ENCODE measurements at regions not wholly inside any gene's neighbourhood (a gene's known extent, or its start where the extent isn't known, plus 50 kb on each side); places are given as distances from the start of the nearest gene placed in this dataset.
"Not testable (repeated sequence)": the region's sequence is repeated elsewhere in the genome, so short reads cannot be mapped to it uniquely, and the experiment has no call there.

DNA sequence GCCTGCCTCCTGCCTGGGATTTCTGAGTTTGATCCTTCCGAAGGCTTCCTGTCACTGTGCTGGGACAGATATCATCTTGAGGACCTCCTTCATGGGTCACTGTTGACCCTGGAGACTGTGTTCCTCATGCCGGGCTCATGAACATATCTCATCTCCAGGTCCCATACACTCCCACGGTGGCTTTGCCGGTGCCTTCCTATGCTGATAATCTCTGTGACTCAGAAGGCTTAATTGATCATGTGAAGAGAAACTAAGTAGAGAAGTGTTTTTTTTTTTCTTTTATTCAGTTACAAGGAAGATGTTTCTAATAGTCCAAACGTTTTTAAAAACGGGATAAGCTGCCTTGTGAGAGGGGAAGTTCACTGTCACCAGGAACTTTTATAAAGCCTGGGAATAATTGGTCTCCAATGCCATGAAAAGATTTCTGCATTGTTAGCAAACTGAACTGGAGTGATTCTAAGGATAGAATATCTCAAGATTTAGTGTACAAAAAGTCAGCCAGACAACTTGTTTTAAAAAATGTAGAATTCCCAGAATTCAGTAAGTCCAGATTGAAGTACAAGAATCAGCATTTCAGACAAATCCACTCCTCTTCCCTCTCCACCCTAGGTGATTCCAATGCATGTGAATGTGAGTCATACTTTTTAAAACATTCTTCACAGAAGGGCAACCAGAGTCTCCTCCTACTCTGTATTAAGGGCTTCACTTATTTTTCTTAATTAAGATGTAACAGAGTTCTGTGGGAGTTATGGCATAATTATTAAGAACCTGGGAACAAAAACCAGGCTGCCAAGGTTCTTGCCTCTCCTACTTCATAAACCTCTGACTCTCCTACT, 139.8 kb upstream of the LGR5 start:
- DNase-seq (ENCODE audit: low spot score), result no peak

DNA sequence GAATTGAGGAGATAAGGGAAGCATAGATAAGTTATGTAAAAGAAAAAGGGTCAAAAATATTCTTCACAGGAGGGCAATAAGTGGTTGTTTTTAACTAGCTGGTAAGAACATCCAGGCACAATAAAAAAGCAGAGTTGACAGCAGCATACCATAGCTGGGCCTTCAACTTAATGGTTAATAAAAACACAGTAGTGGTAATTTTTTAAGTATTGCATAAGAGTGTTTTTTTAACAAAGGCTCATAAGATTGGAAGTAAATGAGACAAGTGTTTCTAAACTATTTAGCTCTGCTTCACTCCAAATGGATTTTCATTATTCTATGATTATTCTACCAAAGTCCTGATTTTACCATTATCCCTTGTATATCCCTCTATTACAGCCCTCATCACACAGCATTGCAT, 140.1 kb upstream of the TSPAN8 start:
- no peak for DNase-seq (ENCODE audit: low spot score)

DNA sequence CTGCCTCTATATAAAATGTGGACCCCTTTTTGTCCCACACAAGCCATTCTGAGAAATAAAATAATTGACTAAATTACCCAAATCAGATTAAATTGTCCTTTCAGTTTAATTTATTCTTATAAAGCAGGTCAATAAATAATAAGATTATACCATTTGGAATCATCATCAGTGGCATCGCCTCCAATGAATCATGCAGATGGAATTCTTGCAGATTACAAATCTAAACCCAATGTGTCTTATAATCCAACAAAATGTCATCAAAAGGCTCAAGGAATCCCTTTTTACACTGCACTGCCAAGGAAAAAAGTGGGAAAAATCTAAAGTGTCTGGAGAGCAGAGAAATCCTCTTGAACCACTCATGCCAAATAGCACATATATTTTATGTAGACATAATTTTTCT, 138.2 kb upstream of the TSPAN8 start:
- DNase-seq (ENCODE audit: low spot score), result no peak

DNA sequence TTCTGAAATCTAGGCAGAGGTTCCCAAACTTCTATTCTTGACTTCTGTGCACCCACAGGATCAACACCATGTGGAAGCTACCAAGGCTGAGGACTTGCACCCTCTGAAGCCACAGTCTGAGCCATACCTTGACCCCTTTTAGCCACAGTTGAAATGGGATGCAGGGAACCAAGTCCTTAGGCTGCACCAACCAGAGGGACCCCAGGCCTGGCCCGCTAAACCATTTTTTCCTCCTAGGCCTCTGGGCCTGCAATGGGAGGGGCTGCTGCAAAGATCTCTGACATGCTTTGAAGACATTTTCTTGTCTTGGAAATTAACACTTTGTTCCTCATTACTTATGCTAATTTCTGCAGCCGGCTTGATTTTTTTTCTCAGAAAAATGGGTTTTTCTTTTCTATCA, 133.9 kb upstream of the TSPAN8 start:
- no peak for DNase-seq (ENCODE audit: low spot score)

DNA sequence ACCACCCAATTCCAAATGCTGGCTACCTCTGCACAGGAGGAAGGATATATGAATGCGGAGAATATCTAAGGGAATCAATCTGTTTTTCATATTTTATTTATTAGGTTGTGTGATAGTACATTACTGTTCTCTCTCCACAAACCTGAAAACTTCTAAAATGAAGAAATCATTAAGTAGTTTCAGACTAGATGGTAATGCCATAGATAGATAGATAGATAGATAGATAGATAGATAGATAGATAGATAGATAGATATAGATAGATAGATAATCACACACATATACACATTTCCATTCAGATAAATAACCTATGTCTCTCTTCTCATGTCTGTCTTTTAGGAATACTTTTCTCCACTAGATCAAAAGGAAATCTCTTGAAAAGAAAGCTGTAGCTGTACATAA, 126.1 kb upstream of the TSPAN8 start:
- DNase-seq (ENCODE audit: low spot score), result no peak

DNA sequence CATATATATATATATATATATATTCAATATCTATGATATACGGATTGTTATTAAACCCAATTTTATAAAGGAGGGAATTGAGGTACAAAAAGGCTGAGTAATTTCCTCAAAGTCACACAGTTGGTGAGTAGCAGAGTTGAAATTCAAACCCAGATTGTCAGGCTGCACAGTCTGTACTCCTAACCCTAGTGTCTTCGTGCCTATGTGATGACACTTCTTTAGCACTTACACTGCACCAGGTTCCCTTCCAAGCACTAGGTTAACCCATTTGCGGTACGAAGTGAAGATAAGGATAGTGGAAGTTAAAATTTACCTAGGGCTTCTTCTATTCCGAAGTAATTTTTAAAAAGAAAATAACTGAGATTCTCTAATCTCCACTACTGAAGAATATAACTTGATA, 125.1 kb upstream of the TSPAN8 start:
- no peak for DNase-seq (ENCODE audit: low spot score)

DNA sequence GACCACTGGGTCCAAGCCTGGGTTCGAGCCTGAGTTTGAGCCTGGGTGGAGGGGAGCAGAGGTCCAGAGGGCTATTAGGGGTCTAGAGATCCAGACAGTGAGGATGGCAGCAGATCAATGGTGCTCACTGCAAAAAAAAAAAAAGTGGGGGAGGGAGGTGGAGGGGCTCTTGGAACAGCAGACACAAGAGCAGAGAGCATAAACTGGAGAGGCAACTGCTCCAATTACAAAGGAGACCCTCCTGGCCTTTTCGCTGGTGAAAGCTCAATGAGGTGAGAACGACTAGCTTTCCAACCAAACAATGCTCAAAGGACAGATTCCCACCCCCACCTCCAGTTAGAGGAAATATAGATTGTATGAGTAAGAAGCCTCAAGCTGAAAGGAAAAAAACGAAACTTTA, 124.2 kb upstream of the TSPAN8 start:
- DNase-seq (ENCODE audit: low spot score), result no peak

DNA sequence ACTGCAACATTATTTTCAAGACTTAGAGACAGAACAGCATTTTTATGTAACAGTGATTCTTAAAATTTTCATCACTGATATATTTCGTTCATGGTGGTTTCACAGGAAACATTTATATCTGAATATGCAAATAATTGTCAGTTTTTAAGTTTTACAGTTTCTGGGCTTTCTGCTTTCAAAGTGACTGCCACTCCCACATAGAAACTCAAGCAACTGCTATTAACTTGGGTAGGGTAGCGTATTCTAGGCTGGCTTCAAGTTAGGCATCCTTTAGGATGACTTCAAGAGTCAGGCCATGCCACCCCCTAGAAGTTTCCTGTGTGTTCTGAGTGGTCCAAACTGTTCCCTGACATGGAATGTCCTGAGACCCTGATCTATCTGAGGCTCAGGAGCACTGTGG, 123.6 kb upstream of the TSPAN8 start:
- DNase-seq (ENCODE audit: low spot score), result no peak

DNA sequence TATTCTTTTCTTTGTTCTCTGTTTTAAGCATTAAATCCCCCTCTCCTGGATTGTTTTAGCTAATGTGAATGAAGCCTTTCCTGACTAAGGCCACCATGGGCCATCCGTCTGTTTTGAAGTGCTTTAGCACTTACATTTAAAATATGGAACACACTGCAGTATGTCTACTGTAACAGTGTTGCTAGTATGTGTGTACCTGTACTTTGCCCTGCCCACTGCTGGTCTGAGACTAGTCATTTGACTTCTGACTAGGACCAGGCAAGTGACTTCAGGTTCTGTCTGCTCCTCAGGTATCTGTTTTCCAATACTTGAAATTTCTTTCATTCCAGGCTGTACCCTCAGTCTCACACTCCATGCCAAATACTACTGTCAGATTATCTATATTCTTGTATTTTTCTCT, 120.1 kb upstream of the TSPAN8 start:
- no peak for DNase-seq (ENCODE audit: low spot score)

DNA sequence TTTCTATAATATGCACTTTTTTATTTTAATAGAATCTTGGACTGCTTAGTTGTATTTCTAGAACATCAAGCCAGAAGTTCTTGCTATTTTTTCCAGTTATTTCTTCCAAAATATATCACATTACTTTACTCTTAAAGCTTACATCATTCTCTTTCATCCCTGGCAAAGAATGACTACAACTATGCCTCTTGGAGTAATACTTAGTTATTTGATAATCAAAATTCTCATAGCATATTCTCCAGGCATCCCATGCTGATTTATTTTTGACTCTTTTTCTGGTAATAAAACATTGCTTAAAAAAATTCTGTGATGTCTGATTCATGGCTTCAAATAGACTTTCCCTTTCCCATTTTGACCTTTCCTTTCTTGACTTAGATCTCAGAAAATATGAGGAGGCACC, 118.7 kb upstream of the TSPAN8 start:
- no peak for DNase-seq (ENCODE audit: low spot score)

DNA sequence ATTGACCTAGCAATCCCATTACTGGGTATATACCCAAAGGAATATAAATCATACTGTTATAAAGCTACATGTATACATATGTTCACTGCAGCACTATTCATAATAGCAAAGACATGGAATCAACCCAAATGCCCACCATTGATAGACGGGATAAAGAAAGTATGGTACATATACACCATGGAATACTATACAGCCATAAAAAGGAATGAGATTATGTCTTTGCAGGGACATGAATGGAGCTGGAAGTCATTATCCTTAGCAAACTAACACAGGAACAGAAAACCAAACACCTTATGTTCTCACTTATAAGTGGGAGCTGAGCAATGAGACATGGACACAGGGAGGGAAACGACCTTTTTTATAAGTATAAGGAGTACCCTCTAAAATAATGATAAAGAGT, 113.0 kb upstream of the TSPAN8 start:
- DNase-seq (ENCODE audit: low spot score), result not testable (repeated sequence)

DNA sequence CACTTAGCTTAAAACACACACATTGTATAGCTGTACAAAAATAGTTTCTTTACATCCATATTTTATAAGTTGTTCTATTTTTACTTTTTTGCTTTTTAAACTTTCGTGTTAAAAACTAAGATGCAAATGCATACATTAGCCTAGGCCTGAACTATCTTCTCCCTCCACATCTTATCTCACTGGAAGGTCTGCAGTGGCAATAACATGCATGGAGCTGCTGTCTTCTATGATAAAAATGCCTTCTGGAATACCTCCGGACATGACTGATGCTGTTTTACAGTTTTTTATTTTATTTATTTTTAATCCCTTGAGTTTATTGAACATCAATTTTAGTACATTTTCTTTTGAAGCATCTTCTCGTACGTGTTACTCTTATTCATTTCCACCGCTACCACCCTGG, 112.3 kb upstream of the TSPAN8 start:
- no peak for DNase-seq (ENCODE audit: low spot score)

DNA sequence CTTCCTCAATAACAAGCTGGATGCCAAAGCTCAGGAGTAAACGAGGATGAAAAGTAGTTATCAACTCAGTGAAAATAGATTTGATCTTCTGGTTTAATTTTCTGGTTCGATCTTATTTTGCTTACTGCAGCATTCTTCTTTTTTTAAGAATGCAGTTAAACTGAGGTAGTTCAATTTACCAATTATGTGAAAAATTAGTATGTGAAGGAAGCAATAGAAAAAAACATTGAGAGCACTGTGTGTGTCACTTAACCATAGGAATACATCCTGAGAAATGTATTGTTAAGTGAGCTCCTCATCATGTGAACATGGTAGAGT, 111.4 kb upstream of the TSPAN8 start:
- DNase-seq (ENCODE audit: low spot score), result no peak

DNA sequence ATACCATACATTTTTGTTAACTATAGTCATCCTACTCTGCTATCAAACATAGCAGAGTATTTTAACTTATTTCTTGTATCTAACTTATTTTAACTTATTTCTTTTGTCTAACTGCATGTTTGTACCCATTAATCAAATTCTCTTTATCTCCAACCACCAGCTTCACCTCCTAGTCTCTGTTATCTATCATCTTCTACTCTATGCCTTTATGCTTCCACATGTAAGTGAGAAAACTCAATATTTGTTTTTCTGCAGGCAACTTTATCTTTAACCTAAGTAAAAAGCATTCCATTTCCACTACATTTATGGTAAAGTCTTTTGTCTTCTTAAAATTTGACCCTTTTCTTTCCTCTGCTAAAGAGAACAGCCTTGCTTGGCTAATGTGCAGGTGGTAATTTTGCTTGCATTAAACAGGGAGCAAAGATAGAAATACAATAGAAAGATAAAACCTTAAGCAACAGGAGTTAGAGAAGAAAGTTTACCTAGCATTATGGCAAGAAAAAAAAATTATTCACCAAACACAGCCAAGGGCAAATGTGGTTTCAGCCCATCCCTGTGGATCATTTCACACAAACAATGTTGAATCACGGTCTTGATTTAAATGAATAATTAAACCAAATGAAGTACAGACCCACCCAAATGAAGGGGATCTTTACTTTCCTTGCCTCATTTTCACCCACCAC, 110.9 kb upstream of the TSPAN8 start:
- no peak for DNase-seq (ENCODE audit: low spot score)

DNA sequence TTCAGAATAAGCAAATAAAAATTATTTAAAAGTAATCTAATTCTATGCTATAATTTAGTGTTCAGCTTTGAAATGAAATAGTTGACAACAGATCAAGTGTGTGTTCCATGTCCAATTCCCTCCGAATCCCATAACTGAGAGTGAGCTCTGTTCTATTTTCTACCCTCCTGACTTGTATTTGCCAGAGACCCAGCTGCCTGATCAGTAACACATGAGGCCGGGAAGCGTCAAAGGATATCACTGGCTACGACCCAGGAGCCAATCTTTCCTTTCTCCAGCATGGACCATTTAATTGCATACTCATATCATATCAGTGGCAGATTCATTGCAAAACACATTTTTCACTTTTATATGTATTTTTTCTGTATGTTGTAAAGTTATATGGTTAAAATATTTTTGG, 108.8 kb upstream of the TSPAN8 start:
- DNase-seq (ENCODE audit: low spot score), result no peak

DNA sequence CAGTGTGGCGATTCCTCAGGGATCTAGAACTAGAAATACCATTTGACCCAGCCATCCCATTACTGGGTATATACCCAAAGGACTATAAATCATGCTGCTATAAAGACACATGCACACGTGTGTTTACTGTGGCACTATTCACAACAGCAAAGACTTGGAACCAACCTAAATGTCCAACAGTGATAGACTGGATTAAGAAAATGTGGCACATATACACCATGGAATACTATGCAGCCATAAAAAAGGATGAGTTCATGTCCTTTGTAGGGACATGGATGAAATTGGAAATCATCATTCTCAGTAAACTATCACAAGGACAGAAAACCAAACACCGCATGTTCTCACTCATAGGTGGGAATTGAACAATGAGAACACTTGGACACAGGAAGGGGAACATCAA, 107.9 kb upstream of the TSPAN8 start:
- DNase-seq (ENCODE audit: low spot score), result not testable (repeated sequence)

DNA sequence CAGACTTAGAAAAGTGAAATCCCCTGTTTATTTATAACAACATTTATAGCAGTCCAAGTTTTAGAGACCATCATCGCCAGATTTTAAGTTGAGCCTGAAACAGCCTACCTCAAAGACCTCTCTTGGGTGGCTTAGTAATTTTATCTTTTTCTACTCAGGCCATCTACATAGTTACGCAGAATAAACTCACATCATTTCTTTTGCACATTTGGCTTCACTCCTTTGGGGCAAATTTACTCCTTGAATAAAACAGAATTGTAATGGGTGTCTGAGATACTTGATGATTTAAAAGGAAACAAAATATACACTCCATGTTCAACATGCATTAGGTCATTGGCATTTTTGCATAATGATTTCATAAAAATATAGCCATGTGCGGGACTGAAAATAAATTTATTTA, 104.7 kb upstream of the TSPAN8 start:
- no peak for DNase-seq (ENCODE audit: low spot score)

DNA sequence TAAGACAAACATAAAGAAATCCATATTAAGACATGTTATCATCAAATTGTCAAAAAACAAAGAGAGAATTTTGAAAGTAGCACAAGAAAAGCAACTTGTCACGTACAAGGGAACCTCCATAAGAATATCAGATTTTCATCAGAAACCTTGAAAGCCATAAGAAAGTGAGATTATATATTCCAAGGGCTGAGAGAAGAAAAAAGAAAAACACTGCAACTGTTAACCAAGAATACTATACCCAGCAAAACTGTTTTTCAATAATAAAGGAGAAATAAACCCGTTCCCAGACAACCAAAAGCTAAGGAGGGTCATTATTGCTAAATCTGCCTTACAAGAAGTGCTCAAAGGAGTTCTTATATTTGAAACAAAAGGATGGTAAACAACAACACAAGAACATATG, 94.7 kb upstream of the TSPAN8 start:
- no peak for DNase-seq (ENCODE audit: low spot score)

DNA sequence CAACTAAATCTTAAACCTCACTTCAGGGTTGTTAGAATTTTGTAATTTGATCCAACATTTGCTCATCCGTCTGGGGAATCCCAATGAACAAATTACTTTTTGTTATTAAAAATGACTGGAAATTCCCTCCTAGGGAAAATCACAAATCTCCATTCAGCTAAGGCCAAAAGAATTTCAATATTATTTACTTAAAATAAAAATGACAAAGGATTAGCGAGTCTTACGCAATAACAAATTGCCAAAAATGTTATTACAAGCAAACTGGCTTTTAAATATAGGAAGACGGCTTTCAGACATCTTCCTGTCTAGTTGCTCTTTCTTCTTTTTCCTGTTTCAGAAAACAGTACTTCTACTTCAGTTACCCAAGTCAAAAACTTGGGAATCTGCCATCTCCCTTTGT, 92.4 kb upstream of the TSPAN8 start:
- DNase-seq (ENCODE audit: low spot score), result no peak

DNA sequence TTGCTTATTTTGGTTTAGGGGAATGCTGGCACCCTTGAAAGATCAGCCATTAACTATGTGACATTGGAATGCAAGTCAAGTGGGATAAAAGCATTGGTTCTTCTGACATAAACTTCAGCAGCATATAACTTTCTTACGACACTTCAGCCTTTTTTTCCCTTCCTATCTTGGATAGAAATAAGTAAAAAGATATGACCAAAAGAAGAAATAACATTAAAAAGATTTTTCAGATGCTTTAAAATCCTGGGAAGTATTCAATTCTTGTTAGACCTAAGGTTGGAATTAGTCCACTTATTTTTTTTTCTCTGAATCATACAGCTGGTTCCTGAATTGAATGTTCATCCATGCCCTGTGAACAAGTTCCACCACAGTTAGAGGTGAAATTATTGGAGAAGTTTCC, 85.6 kb upstream of the TSPAN8 start:
- no peak for DNase-seq (ENCODE audit: low spot score)

DNA sequence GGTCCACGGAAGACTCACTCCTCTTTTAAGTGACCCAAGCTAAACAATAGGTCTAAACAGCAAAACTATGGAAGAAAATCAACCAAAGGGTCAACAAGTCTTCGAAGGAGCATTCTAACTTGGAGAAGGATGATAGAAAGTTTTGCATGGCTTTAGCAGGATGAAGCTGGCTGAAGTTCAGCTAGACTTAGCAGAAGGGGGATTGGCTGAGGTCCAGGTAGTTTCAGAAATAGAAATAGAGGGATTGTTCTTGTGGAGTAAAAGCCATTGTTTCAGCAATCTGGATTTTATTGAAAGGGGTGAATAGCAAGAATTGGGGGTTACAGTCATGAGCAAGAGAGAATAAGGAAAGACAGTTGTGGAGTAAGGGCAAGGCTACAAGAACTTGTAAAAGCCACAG, 84.7 kb upstream of the TSPAN8 start:
- DNase-seq (ENCODE audit: low spot score), result no peak

DNA sequence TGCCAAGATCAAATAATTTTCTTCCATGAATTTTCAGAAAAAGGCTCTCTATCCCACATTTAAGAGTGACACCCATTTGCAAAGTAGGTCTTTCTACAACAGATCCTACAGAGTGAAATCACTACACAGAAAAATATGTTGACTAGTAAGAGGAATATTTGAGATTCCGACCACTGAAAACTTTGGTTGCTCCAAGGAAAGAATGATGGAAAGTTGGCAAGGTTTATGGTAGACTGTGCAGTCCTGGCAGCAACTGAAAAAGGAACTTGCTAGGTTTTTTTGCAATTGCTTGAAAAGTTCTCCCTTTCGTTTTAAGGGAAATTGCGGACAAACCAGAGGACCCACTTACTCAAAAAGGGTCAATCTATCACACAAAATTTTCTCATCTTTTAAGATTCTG, 83.1 kb upstream of the TSPAN8 start:
- DNase-seq (ENCODE audit: low spot score), result no peak

DNA sequence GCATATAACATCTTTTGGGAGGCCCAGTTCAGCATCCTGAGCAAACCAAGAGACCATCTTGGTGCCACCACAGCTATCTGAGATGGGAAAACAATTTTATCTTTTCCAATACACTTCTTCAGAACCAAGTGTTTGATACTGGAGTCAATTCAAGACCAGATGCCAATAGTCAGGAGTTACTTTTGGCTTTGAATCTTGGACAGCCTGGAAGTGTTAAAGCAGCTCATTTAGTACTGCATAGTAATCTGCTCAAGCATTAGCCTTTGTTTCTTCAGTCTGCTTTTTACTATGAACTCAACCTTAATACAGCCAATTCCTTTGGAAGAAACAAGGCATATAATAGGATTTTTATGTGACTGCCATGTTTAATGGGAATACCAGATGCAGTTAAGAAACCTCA, 81.9 kb upstream of the TSPAN8 start:
- DNase-seq (ENCODE audit: low spot score), result no peak

DNA sequence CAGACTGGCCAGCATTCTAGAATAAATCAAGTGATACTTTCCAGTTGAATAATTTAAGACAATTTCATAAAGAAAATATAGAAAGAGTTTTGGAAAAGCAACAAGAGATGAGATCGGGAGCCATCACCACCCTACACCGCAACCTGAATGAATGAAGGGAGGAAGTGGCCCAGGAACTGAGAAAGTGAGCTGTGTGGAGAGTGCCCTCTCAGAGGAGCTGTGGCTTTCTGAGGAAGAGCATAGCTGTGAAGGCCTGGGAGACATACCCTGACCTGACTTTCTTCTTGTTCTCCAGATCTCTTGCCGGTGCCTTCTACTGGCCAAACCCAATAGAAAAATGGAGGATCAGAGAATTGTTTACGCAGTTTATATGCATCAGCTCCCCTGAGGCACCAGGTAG, 79.3 kb upstream of the TSPAN8 start:
- no peak for DNase-seq (ENCODE audit: low spot score)

Data from NAMALWA (cell line).